Non-pigmented ciliary epithelial cell (primary cell): ENCODE measurements at regions not wholly inside any gene's neighbourhood (a gene's known extent, or its start where the extent isn't known, plus 50 kb on each side); places are given as distances from the start of the nearest gene placed in this dataset.

Experiments used
- DNase-seq: peaks from one replicate; pipeline ENCODE4 v3.0.0-alpha.2; 2010; ENCODE audit warnings: low read depth

DNA sequence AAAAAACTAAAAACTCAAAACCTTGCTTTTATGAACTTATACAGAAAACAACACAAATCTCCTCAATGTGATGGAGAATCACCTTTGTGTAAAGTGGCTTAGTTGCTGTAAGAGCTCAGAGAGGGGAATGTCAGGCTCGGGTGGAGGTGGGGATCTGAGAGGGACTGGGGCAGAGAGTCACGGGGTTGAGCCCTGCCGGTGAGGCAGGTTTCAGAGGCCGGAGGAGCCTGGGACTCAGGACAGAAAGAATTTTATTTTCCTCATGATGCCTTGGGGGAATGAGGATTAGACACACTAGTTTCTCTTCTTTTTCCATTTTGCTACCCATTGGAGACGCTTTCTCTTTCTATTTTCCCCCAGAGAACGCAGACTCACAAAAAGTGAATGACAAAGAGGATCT lies 252.3 kb upstream of the FOXQ1 start:
- DNase-seq = no peak

DNA sequence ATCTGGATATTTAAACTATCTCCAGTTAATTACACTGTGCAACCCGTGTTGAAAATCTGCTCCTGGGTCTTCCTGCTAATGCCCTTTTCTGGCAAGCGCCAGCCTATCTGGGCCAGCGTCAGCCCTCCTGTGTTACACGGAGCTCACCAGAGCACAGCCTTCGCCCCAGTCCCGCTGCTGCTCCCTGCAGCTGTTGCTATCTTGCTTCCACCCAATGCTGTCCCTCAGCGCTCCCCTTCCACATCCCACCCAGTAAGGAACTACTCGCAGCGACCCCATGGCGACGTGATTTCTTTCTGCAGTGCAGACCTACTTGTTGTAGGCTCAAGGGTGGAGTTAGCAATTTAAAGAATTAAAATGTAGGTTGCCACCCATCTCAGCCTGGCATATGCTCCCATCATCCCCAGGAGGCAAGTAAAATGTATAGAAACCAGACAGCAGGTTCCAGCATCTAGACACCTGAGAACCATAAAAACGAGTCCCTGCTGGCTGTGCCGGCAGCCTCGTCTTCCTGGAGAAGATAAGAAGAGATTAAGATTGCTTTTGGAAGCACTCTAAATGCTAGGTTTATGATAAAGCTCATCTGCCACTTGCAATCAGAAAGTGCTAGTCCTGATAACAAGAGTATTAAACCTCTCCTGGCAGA lies 254.3 kb upstream of the FOXQ1 start:
- no peak for DNase-seq

DNA sequence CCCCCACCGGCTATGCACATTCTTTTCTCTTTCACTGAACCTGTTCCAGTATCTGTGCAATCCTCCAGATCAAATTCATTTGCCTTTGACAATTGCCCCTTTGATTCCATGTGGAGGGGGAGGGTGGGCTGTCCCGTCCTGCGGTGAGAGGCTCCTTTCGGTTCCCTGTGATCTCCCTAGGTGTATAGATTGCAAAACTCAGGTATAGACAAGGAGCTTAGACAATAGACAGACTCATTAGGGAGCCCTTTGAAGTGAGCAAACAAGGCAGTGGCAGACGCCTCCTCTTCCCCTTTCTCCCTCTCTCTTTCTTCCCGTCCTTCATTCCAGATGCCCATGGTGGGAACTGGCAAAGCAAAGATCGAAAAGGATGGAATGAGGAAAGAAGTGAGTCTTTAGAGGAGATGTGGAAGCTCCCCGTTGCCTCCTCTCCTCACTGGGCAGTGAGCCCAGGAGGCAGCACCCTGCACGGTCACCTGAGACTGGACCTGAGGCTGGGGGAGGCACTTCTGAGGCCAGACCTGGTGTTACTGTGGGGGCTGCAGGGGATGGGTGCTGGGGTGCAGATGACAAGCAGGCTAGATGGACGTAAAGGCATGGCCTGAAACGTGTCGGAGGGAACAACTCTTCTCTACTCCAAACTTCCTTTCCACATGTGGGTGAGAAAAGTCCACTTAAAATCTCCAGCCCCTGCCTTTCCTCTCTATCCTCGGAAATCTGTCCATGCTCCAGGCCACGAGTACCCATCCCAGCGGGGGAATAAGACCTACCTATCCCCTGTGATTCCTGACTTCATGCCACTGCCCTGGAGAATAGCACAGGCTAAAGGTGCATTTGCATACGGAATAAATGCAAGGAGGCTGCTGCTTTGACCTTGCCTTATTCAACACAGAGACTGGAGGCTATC lies 256.6 kb upstream of the FOXQ1 start:
- DNase-seq = no peak

DNA sequence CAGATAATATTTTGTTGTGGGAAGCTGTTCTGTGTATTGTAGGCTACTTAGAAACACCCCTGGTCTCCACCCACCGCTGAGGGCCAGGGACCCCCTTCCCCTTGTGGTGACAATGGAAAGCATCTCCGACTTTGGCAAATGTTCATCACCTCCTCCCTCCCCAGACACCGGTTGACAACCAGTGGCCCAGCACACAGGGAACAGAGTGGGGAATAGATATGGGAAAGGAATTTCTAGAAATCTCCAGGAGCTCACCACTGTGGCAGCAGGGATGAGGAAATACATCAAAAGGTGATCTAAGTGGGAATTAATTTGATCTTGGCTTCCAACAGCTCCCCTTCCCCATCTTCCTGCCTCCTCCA lies 257.3 kb upstream of the FOXQ1 start:
- no peak for DNase-seq

DNA sequence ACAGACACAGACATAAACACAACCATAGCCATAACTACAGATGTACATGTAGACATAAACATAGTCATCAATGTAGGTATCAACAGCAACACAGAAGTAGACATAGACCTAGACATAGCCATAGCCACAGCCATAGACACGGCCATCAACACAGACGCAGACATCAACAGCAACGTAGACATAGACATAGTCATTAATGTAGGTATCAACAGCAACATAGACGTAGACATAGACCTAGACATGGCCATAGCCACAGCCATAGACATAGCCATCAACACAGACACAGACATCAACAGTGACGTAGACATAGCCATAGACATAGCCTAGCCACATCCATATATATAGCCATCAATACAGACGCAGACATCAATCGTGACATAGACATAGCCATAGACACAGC lies 258.3 kb upstream of the FOXQ1 start:
- no peak for DNase-seq

DNA sequence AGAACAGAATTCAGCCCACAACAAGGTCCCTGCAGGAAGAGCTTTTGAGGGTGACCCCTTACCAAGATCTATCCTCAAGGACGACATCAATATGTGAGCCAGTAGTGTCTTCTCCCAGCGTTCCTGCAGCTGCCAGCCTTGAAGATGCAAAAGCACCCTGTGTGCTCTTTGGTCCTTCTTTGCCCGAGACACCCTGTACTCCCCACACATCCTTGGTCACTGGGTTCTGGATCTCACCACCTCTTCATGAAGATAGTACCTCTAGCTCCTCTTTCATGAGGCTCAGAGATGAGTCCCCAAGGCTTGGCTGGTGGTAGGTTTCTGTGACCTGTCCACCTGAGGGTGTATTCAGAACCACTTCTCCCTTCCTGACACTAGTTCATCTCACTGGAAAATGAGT lies 259.6 kb upstream of the FOXQ1 start:
- DNase-seq = no peak

DNA sequence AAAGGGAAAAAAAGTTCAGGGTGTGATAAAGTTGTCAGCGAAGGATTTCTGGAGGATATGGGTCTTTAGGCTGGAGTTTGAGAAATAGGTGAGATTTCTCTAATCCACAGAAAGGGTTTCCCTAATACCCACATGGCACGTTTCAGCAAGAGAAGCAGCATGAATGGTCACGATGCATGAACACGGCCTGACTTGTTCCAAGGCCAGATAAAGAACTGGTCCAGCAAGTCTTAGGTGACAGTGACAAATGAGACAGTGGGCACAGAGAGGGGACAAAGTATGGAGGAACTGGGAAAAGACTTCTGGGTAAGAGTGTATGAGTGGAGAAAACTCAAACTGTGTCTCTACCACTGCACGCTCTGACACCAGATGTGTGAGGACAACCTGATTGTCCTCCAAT lies 262.0 kb upstream of the FOXQ1 start:
- DNase-seq = no peak

DNA sequence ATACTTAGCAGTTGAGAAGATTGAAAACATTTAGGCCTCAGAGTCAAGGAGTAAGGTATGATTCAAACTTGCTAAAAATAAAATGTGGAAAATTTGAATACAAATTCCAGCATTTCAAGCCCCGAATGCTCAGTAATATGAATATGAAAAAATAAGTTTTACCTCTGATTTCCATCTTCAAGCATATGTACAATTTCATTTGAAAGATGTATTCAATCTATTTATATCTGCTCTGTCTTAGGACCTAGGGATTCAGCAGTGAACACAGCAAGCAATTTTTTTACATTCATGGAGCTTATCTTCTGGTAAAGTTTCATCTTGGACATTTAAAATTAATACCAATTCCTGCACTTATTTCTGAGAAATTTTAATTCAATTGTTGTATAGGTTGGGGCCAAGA lies 262.7 kb upstream of the FOXQ1 start:
- DNase-seq = no peak

DNA sequence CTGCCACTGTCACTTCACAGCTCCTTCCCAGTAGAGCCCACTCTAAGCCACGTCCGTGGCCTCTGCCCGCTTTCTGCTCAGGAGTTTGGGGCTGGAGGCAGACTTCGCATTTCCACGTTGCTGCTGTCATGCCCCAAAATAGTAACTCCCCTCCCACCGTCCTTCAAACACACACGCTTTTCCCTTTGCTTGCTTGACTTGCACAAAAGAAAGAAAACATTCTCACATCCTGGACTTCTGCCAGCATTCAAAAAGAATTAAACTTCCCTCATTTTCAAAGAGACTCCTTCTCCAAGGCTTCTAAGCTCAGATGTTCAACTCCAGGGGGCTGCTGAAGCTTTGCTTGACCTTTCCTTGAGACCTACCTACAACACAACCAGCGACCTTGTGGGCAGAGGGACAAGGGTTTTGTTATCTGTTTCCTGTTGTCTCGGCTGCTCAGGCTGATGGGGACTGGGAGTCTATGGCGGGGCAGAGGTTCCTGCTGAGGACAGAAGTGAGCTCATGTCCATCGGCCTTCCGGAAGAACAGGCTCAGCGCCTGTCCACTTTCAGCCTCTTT lies 263.8 kb upstream of the FOXQ1 start:
- DNase-seq = no peak

DNA sequence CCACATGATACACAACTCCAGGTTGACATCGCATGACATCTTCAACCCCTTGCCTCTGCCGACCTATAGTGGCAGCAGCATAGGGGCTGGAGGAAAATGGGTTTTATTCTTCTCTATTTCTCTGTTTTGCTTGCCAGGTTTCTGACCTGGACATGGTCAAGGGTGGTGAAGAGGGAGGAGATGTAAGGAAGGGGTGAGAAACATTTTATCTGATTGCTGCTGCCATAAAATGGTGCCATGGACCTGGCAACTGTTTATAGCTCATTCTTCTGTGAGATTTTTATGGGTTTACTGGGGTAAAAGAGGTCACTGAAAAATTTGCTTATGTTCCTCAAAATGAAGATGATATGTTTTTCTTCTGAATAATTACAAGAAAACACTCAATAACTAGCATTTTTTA lies 266.7 kb upstream of the FOXQ1 start:
- DNase-seq = no peak

DNA sequence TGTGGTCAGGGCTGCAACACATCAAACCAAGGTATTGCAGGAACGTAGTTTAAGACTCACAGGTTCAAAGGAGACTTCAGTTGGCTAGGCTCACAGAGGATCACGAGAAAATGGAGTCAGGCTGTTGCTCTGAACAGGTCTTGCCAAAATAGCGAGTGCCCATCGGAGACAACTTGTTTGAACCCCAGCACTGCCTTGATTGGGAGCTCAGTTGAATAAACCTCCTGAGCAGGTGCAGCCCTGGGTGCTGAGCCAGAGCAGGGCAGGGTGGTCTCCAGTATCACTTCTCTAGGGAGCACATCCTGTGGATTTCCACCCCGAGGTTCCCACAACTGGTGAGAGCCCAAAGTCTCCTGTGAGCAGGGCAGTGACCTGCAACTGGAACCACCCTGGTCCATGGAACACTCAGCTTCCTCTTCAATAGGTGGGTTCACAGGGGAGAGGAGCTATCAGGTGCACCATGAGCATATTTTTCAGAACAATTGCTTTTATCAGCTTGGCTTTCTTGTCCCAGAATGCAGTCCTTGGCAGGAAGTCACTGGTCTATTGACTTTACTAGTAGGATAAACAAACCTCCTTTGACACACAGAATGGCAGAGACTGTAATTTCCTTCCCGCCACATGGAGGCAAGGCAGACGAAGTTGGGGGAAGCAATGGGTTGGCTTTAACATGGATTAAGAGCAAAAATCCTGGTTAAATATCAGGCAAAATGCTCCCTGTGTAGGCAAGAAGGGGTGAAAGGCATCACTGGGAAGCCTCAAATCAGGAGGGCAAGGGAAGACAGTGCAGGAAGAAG lies 267.7 kb upstream of the FOXQ1 start:
- DNase-seq = no peak

DNA sequence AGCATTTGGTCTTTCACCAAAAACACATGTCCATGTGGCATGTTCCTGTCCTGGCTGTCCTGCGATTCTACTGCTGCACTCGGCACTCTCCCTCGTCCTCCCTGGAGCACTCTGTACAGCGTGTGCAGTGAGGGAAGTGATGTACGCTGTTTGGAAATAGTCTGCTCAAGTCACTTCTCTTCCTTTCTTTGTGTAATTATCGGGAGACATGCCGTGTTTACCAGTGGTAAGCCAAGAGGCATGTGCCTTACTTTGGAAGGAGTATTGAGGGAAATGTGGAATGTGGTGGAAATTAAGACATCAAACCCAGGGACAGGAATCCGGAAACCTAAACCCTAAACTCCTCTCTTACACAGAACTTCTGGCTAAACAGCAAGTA lies 268.5 kb upstream of the FOXQ1 start:
- DNase-seq = no peak

DNA sequence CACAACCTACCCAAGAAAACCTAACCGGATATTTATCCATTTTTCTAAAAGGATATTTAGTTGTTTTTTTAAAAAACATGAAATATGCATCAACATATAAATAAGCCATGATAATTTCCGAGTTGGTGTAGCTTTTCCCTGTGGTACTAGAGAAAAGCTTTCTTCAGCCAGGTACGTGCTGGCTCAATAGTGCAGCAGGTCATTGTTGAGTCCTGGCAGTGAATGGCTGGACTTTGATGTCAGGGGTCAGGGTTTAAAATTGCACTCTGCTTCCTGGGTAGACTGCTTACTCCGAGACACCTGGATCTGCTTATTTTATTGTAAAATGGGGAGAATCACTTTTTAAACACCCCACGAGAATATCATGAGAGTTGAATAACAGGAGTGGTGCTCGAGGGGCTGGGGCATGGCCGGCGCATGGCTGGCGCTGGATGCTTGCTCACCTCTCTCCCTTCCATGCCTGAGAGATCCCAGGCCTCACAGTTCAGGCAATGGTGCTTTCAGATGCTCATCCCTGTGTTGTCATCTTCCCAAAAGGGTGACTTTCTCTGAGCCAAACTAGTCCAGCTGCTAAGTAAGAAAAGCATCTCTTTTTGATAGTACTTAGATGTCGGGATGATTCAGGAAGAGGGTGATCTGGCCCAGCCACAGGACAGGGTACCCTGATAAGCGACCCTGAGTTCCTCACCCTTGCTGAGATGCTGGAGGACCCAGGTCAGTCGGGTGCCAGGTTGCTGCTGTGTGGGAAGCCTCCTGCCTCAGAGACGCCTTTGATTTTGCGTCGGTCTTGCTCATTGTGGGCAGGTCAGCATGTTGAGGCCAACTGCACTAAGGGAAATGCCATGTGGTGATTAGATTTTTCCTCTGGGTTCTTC lies 269.1 kb upstream of the FOXQ1 start:
- DNase-seq = no peak

DNA sequence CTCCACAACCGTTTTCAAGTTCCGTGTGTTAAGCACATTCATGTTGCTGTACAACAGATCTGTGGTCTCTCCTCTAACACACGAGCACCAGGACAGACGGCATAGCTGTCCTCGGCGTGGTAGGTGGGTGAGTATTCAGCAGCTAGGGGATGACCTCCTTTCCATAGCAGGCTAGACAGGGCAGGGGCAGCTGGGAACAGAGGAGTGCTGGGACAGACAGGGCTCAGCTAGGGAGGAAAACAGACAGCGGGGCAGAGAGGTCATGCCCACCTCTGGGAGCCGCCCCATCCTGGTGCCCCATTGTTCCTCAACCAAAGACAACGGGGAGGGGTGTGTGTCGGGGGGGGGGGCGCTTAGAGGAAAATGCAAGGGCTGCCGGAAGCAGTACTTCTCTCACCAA lies 271.5 kb upstream of the FOXQ1 start:
- no peak for DNase-seq

DNA sequence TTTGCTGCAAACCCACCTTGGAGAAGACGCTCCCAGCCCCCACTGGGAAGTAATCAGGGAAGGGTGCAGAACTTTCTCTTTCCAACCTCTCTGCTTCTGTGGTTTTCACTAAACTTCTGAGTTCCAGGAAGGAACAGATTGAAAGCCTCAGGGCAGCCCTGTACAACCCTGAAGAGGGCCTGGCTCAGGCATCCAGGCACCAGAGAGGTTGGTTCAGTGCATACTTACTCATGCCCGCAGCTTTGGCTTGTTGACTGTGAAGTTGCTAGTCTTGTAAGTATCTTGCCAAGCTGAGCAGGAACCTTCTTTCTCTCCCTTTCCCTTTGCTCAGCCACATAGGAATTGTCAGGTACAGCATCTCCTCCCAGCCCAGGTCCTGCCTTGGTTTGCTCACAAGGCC lies 272.2 kb upstream of the FOXQ1 start:
- DNase-seq = no peak

DNA sequence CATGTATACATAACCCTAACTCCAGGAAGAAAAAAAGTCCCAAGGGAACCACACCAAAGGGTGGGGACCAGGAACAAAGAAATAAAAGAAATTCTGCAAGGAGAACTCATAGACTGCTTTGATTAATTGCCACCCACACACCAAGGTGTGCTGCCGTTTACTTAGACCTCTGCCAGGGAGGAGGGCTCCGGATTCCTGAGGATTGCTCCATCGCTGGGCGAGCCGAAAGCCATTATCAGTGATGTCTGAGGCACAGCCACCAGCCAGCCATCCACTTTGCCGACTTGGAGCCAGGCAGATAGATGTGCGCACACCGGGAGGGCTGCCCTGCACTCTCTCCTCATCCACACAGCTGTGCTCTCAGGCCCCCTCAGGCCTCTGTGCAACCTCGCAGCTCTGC lies 272.7 kb upstream of the FOXQ1 start:
- DNase-seq = no peak

DNA sequence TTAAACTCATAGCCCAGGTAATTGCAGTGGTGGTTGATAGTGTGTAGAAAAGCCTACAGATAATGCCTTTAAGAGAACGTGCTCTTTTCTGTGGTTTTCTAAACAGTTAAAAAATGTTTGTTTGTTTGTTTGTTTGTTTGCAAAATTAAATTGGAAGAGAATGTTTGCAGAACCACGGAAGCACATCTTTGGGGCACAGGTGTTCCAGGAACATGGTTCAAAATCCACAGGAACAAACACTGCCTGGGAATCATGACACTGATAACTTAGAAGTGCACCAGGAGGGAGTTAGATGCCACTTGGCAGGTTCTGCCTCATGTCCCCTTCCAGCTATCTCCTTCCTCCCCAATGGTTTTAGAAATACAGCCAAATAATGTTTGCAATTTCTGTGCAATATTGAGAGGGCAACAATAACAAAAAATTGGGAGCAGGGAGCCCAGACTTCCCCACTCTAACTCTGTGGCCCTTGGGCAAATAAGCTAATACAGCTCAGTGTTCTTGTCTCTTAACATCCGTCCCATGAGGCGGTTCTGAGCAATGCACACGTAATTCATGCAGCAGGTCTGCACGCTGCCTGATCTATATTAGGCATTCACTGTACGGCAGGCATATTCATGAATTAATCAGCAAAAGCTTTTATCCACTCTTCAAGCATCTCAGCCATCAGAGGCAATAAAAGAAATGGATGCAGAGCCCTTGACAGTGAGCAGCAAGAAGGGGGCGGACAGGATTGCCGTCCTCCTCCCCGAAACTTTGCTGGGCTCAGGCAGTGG lies 274.3 kb upstream of the FOXQ1 start:
- DNase-seq = no peak

DNA sequence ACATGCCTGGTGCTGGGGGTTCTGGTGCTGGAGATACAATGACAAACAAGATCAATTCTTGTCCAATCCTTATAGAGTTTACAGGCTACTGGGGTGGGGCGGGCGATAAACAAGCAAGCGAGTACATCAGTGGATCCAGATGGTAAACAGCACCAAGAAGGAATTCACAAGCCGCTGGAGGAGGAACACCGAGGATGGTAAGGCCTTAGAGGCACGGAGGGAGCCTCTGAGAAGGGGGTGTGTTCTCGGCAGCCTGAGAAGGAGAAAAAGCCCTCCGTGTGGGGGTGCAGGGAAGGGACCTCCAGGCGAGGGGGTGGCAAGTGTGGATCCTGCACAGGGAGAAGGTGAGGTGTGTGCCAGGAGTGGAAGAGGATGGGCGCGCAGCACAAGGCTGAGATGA lies 276.5 kb upstream of the FOXQ1 start:
- no peak for DNase-seq

DNA sequence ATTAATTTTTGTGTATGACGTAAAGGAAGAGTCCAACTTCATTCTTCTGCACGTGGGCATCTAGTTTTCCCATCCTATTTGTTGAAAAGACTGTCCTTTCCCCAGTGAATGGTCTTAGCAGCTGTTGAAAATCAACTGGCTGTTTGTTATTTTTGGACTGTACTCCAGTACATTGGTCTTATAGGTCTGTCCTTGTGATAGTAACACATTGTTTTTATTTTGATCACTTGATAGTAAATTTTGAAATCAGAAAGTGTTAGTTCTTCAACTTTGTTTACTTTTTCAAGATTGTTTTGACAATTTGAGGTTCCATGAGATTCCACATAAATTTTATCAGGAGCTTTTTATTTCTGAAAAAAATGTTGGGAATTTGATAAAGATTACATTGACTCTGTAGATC lies 280.2 kb upstream of the FOXQ1 start:
- DNase-seq = no peak

DNA sequence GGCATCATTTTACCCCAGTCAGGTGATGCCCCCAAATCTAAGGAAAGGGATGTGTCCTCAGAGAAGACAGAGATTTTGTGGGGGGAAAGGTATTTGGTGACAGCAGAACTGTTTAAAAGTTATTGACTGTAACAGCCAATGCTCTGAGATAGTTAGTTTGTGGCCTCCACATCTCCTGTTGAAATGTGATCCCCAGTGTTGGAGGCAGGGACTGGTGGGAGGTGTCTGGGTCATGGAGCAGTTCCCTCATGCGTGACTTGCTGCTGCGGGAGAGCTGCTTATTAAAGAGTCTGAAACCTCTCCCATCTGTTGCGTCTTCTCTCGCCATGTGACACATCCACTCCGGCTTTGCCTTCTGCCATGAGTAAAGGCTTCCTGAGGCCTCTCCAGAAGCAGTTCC lies 282.8 kb upstream of the FOXQ1 start:
- DNase-seq = no peak

DNA sequence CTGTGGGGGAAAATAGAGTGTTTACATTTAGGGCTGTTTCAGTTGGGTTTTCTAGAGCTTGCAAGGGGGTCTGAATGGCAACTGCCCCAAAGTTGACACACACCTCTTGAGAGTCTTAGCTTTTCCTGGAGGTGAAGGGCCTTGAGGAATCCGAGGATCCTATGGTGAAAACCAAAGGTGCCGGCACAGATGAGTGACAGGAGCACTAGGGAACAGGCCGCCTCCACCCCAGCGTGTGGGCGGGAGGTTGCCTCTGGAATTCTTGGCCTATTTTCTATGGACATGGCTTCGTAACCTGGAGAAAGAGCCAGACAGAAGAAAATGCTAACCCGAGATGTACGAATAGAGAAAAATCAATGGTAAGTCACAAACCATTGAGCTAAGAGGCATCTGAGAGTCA lies 283.2 kb upstream of the FOXQ1 start:
- DNase-seq = no peak
